Bronchial epithelial cell (primary cell): ENCODE measurements at regions not wholly inside any gene's neighbourhood (a gene's known extent, or its start where the extent isn't known, plus 50 kb on each side); places are given as distances from the start of the nearest gene placed in this dataset.

Source experiments
- DNase-seq: peaks from one replicate; pipeline ENCODE4 v3.0.0-alpha.2; 2010; ENCODE audit warnings: low read depth
- FAIRE-seq: peaks from 2 replicates; lab custom pipeline; 2011; peaks lifted over from hg19 to GRCh38; lab: Jason Lieb, UNC
- H3K27me3 ChIP-seq: 2 replicates; pipeline ENCODE4 v1.5.1; 2011; ENCODE audit warnings: low read length; ENCODE audit not compliant: control insufficient read depth, insufficient read depth
- H3K36me3 ChIP-seq: 2 replicates; pipeline ENCODE4 v1.5.1; 2011; ENCODE audit warnings: low read length; ENCODE audit not compliant: control insufficient read depth, insufficient read depth
- H3K4me3 ChIP-seq: 2 replicates; pipeline ENCODE4 v1.5.1; 2011; ENCODE audit warnings: mild to moderate bottlenecking, low read depth, low read length, control low read depth
- CTCF ChIP-seq: IDR thresholded peaks from 2 replicates; pipeline ENCODE4 v1.5.1; 2011; ENCODE audit warnings: mild to moderate bottlenecking, moderate library complexity, low read length, control low read depth, inconsistent platforms; ENCODE audit not compliant: insufficient read depth, severe bottlenecking

- FAIRE-seq = no peak
- H3K4me3 ChIP-seq = no peak overlapping the region
- TF ChIP-seq CTCF = no peak
- peaks cover 5% of the 10 kb centered on the region for H3K27me3 ChIP-seq
- no peak for DNase-seq
- H3K36me3 ChIP-seq = no peaks in the 10 kb centered on the region
Measured at GRCh38 chr9:87800456-87800855, 74.5 kb downstream of the CTSL start.

DNA sequence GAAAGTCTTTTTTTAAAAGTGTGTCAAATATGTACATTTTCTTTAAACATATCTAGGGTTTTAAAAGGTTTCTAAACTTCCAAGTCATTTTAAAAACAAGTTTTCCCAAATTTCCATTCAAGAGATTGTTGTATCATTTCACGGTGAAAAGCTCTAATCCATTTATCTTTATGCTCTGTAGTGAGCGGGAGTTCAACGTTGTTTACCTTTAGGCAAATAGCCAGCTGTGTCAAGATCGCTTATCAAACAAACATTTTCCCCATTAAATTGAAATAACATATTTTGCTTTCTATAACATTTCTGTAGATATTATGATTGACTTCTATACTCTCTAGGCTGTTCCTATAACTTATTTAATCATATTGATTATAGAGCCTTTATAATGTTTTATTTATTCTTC is 75.1 kb downstream of the CTSL start:
- no peak for TF ChIP-seq CTCF
- no peak for FAIRE-seq
- DNase-seq = no peak
- no peak overlapping the region for H3K4me3 ChIP-seq
- peaks cover 5% of the 10 kb centered on the region for H3K27me3 ChIP-seq
- H3K36me3 ChIP-seq = no peaks in the 10 kb centered on the region

DNA sequence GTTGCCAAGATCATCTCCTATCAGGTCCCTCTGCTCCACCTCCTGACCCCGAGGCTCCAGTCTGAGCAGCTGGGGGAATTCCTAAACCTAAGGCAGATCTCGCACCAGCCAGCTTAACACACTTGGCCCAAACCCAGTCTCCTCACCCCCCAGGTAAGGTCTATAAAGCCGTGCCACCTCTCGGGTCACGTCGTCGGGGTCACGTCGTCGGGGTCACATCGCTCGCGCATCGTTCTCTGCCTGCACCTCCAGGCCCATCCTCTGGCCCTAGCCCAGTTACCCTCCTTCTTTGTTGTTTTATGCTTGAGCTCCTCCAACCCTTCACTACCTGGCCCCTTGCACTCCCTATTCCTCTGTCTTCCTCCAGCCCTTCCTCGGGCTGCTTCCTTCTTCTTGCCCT is 77.2 kb downstream of the CTSL start:
- Histone ChIP-seq H3K4me3 (no peak overlapping the region), H3K36me3 (no peaks in the 10 kb centered on the region), H3K27me3 (peaks cover 5% of the 10 kb centered on the region)
- no peak for DNase-seq
- TF ChIP-seq CTCF = no peak
- FAIRE-seq = peak; percentile 73

DNA sequence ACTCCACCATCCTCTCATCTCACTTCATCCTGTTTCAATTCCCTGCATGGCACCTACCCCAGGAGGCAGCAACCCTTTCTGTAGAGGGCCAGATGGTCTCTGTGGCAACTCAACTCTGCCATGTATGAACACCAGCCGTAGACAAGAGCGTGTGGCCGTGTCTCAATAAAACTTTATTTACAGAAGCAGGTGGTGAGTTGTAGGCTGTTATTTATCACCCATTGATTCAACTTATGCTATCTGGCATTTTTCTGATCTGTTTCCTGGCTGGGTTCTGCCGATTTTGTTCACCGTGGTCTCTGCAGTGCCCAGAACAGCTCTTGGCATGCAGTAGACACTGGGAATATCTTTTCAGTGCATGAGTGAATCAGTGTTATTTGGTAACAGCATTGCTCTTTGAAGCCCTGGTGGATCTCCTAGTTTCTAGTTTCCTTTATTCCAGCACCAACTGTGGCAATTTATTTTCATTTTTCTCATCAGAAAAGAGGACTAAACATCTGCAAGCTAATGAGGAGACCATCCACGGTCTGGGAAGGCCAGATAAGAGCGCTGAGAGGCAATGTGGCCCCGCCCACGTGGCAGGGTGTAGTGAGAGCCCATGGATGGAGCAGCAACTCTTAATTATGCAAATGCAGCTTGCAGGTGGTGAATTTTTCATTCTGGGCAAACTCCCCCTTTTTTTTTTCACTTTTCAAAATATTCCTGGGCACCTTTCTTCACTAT is 77.9 kb downstream of the CTSL start:
- DNase-seq (no peak), FAIRE-seq (no peak)

DNA sequence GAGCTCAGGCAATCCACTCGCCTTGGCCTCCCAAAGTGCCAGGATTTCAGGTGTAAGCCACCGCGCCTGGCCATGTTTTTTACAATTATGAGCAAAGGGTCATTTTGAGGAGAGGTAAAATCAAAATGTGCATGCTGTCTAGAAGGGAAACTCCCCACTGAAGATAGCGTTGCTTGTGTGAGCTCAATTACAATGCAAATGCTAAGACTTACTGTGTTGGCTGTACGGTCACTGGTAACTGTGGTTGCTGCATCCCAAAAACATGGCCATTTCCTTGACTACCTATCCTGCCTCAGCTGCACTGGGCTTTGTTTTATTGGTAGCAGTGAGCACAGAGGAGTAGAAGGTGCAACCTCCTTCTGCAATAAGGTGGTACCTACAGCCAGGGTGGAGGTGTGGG is 77.4 kb upstream of the SPATA31E1 start:
- Histone ChIP-seq H3K36me3 (no peaks in the 10 kb centered on the region), H3K4me3 (no peak overlapping the region), H3K27me3 (peaks cover 2% of the 10 kb centered on the region)
- FAIRE-seq (peak; percentile 96), DNase-seq (no peak)
- TF ChIP-seq CTCF = no peak

More for the DNA sequence above, 77.9 kb downstream of the CTSL start:
- Histone ChIP-seq H3K27me3 (peaks cover 5% of the 10 kb centered on the region), H3K36me3 (no peaks in the 10 kb centered on the region), H3K4me3 (no peak overlapping the region)
- TF ChIP-seq CTCF = no peak

DNA sequence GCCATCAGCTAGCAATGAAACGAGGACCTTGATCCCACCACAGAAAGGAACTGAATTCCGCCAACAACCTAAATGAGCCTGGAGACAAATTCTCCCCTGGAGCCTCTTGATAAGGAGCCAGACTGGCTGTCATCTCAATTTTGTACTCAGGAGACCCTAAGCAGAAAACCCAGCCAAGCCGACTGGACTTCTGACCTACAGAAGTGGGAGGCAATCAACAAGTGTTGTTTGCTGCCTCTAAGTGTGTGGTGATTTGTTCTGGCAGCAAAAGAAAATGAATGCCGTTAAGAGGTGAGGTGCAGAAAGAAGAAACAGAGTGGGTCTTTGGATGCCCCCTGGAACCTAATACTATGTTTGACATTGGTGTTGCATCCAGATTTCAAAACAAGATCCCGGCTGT is 72.7 kb upstream of the SPATA31E1 start:
- Histone ChIP-seq H3K36me3 (no peaks in the 10 kb centered on the region), H3K4me3 (no peak overlapping the region), H3K27me3 (no peaks in the 10 kb centered on the region)
- no peak for DNase-seq
- FAIRE-seq = no peak
- no peak for TF ChIP-seq CTCF
